AG04450 (cell line): ENCODE measurements at regions not wholly inside any gene's neighbourhood (a gene's known extent, or its start where the extent isn't known, plus 50 kb on each side); places are given as distances from the start of the nearest gene placed in this dataset.

ENCODE experiments used
- CTCF ChIA-PET: fragments of 300-600, 350-600 bp; formaldehyde crosslinking; extraction: SDS; loops from one replicate; lab custom pipeline; 2022; ENCODE audit warnings: antibody characterized with exemption, inconsistent platforms; lab: Charles Lee
- POLR2A ChIA-PET: fragments of 350-600 bp; formaldehyde crosslinking; extraction: SDS; loops from one replicate; lab custom pipeline; 2021; ENCODE audit warnings: antibody characterized with exemption, inconsistent platforms; lab: Yijun Ruan, JAX
- DNase-seq: peaks from one replicate; pipeline ENCODE4 v3.0.0-alpha.2; 2011; ENCODE audit warnings: low read depth, low spot score
- H3K27ac ChIP-seq: one replicate; pipeline ENCODE4 v1.5.1; 2012; ENCODE audit warnings: low read depth, low read length, control low read depth
- H3K27me3 ChIP-seq: one replicate; pipeline ENCODE4 v1.6.0; 2012; ENCODE audit warnings: low read length; ENCODE audit not compliant: control insufficient read depth, insufficient read depth
- H3K4me3 ChIP-seq: 2 replicates; pipeline ENCODE4 v1.5.1; 2011; ENCODE audit warnings: mild to moderate bottlenecking, low read depth, low read length, control low read depth
- H3K9me3 ChIP-seq: 2 replicates; pipeline ENCODE4 v1.5.1; 2012; ENCODE audit warnings: low read length; ENCODE audit not compliant: control insufficient read depth, insufficient read depth
- TF ChIP-seq, protein P1 (sequence below): IDR thresholded peaks from 2 replicates; pipeline ENCODE4 v1.5.1; 2011; ENCODE audit warnings: low read depth, low read length, control low read depth, inconsistent platforms

DNA sequence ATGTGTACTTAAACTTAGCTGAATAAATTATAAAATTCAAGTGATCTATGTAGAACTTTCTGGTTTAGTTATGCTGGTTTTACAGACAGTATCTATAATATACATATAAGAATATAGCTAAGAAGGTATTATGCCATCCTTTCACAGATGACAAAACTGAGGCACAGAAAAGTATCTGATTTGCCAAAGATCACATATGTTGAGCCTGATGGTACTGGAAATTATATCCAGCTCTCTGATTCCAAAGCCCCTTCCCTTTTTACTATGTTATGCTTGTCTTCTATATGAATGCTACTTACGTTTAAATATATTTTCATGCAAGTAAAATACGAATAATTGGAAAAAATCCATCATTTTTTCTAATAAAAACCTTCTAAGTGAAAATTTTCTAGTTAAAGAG lies 1631.3 kb downstream of the DPP10 start:
- Histone ChIP-seq H3K27me3 (no peaks in the 10 kb centered on the region), H3K9me3 (no peaks in the 10 kb centered on the region; the same call in none of the 2 replicates), H3K4me3 (no peak overlapping the region), H3K27ac (no peak overlapping the region)
- CTCF ChIA-PET, result no interaction called here
- TF ChIP-seq, protein P1, sequence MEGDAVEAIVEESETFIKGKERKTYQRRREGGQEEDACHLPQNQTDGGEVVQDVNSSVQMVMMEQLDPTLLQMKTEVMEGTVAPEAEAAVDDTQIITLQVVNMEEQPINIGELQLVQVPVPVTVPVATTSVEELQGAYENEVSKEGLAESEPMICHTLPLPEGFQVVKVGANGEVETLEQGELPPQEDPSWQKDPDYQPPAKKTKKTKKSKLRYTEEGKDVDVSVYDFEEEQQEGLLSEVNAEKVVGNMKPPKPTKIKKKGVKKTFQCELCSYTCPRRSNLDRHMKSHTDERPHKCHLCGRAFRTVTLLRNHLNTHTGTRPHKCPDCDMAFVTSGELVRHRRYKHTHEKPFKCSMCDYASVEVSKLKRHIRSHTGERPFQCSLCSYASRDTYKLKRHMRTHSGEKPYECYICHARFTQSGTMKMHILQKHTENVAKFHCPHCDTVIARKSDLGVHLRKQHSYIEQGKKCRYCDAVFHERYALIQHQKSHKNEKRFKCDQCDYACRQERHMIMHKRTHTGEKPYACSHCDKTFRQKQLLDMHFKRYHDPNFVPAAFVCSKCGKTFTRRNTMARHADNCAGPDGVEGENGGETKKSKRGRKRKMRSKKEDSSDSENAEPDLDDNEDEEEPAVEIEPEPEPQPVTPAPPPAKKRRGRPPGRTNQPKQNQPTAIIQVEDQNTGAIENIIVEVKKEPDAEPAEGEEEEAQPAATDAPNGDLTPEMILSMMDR, result no peak
- POLR2A ChIA-PET, result no interaction called here
- DNase-seq, result no peak

GRCh38 chr2:116074161-116074560 lies 1631.7 kb downstream of the DPP10 start:
- TF ChIP-seq, protein P1, result no peak
- H3K9me3 ChIP-seq, result no peaks in the 10 kb centered on the region; the same call in none of the 2 replicates
- DNase-seq, result no peak
- ChIA-PET POLR2A (no interaction called here), CTCF (no interaction called here)
- no peaks in the 10 kb centered on the region for H3K27me3 ChIP-seq
- H3K4me3 ChIP-seq, result no peak overlapping the region
- H3K27ac ChIP-seq, result no peak overlapping the region

GRCh38 chr2:116088236-116088635 lies 1645.8 kb downstream of the DPP10 start:
- H3K27me3 ChIP-seq, result no peaks in the 10 kb centered on the region
- H3K4me3 ChIP-seq, result no peak overlapping the region
- H3K27ac ChIP-seq, result no peak overlapping the region
- TF ChIP-seq, protein P1, result no peak
- ChIA-PET POLR2A (no interaction called here), CTCF (no interaction called here)
- no peak for DNase-seq
- peaks cover 10% of the 10 kb centered on the region for H3K9me3 ChIP-seq

DNA sequence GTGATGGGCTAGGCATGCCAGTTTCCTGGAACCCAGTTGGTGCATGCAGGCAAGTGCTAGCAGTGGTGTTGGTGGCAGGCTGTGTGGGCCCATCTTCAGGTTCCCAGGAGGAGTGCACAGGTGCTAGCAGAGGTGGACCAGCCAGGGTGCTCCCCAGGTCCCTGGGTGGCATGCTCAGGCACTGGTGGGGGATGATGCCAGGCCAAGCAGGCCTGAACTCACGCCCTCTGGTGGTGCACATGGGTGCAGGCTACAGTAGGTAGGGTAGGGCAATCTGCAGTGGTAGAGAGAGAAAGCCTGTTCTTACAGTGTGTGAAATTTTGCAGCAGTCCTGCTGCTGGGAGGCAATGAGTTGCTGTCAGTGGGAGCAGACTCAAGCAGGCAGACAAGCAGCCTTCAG lies 1651.8 kb downstream of the DPP10 start:
- Histone ChIP-seq H3K9me3 (peaks cover 18% of the 10 kb centered on the region), H3K27me3 (no peaks in the 10 kb centered on the region), H3K4me3 (no peak overlapping the region), H3K27ac (no peak overlapping the region)
- TF ChIP-seq, protein P1, result no peak
- ChIA-PET CTCF (no interaction called here), POLR2A (no interaction called here)
- no peak for DNase-seq

DNA sequence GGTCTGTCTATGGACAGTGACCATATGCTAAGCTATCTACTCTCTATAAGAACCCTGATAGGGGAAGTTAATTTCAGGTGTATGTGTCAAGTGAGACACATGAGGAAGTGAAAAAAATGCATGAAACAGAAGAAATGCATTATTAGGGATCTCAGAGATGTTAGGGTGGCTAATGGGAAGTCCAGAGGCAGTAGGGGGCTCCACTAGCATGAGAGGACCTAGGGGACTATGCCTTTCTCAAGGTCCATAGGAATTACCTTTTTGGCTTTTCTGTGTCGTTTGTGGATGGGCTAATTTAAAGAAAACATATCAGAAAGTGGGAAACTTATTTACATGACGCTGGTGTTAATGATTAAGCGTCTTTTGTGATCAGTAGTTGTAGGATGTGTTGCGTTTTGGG lies 1653.2 kb downstream of the DPP10 start:
- TF ChIP-seq, protein P1, result no peak
- H3K27ac ChIP-seq, result no peak overlapping the region
- H3K27me3 ChIP-seq, result no peaks in the 10 kb centered on the region
- no peak overlapping the region for H3K4me3 ChIP-seq
- H3K9me3 ChIP-seq, result peaks cover 18% of the 10 kb centered on the region
- DNase-seq, result no peak
- ChIA-PET POLR2A (no interaction called here), CTCF (no interaction called here)
